HepG2 (cell line): ENCODE measurements at regions not wholly inside any gene's neighbourhood (a gene's known extent, or its start where the extent isn't known, plus 50 kb on each side); places are given as distances from the start of the nearest gene placed in this dataset.

Experiments
- NFATC3 ChIP-seq: sonication (generic); formaldehyde crosslinking; IDR thresholded peaks from 2 replicates; pipeline ENCODE4 v1.5.1; 2020; ENCODE audit warnings: mild to moderate bottlenecking, missing genetic modification reagents
- ZFX ChIP-seq: sonication (generic); formaldehyde crosslinking; IDR thresholded peaks from 2 replicates; pipeline ENCODE4 v1.4.0; 2020; ENCODE audit warnings: mild to moderate bottlenecking, low read depth, missing genetic modification reagents, moderate library complexity
- TF ChIP-seq, protein P1 (sequence below): sonication (generic); formaldehyde crosslinking; IDR thresholded peaks from 2 replicates; pipeline ENCODE4 v1.4.0; 2020; ENCODE audit warnings: missing genetic modification reagents
- TF ChIP-seq, protein P2 (sequence below): sonication (generic); formaldehyde crosslinking; IDR thresholded peaks from 2 replicates; pipeline ENCODE4 v1.4.0; 2020; ENCODE audit warnings: missing genetic modification reagents
- TF ChIP-seq, protein P3 (sequence below): sonication (generic); formaldehyde crosslinking; IDR thresholded peaks from 2 replicates; pipeline ENCODE4 v1.5.0; 2020; ENCODE audit warnings: missing genetic modification reagents

DNA sequence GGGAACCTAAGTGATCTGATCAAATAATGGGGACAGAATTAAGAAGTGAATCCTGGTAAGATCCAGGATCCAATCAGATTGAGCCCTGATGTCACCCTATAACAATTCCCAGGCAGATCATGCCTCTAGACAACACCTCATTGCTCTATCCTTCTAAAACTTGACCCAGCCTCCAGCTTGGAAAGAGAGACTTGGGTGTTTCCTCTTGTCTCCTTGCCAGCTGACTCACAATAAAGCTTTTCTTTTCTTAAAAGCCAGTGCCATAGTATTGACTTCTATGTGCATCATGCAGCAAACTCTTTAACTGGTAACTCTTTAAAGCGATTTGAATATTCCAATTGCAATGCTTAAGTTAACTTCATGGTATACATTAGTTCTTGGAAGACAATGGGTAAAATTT, 109.6 kb upstream of the CHORDC1 start:
- no peak for TF ChIP-seq ZFX (CRISPR knock-in tag)
- TF ChIP-seq, protein P1, sequence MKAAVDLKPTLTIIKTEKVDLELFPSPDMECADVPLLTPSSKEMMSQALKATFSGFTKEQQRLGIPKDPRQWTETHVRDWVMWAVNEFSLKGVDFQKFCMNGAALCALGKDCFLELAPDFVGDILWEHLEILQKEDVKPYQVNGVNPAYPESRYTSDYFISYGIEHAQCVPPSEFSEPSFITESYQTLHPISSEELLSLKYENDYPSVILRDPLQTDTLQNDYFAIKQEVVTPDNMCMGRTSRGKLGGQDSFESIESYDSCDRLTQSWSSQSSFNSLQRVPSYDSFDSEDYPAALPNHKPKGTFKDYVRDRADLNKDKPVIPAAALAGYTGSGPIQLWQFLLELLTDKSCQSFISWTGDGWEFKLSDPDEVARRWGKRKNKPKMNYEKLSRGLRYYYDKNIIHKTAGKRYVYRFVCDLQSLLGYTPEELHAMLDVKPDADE (CRISPR knock-in tag), result no peak
- TF ChIP-seq, protein P2, sequence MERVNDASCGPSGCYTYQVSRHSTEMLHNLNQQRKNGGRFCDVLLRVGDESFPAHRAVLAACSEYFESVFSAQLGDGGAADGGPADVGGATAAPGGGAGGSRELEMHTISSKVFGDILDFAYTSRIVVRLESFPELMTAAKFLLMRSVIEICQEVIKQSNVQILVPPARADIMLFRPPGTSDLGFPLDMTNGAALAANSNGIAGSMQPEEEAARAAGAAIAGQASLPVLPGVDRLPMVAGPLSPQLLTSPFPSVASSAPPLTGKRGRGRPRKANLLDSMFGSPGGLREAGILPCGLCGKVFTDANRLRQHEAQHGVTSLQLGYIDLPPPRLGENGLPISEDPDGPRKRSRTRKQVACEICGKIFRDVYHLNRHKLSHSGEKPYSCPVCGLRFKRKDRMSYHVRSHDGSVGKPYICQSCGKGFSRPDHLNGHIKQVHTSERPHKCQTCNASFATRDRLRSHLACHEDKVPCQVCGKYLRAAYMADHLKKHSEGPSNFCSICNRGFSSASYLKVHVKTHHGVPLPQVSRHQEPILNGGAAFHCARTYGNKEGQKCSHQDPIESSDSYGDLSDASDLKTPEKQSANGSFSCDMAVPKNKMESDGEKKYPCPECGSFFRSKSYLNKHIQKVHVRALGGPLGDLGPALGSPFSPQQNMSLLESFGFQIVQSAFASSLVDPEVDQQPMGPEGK, result no peak
- TF ChIP-seq, protein P3, sequence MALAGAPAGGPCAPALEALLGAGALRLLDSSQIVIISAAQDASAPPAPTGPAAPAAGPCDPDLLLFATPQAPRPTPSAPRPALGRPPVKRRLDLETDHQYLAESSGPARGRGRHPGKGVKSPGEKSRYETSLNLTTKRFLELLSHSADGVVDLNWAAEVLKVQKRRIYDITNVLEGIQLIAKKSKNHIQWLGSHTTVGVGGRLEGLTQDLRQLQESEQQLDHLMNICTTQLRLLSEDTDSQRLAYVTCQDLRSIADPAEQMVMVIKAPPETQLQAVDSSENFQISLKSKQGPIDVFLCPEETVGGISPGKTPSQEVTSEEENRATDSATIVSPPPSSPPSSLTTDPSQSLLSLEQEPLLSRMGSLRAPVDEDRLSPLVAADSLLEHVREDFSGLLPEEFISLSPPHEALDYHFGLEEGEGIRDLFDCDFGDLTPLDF (CRISPR knock-in tag), result no peak
- TF ChIP-seq NFATC3 (CRISPR knock-in tag), result no peak
